ENCODE measurements at regions not wholly inside any gene's neighbourhood (a gene's known extent, or its start where the extent isn't known, plus 50 kb on each side); places are given as distances from the start of the nearest gene placed in this dataset.
A peak's percentile ranks its signal among the peaks of the same experiment; 100 is the strongest.

- no peaks in the 10 kb centered on the region for H3K27me3 Mint-ChIP-seq (ENCODE audit: low read depth)
- H3K4me3 Mint-ChIP-seq = no peak overlapping the region
- H3K4me1 Mint-ChIP-seq = peaks cover 7% of the 10 kb centered on the region
- no peaks in the 10 kb centered on the region for H3K36me3 Mint-ChIP-seq (ENCODE audit: low read depth)
- no peak for TF ChIP-seq CTCF (IDR thresholded peaks at IDR 0.05; ENCODE audit: unreplicated experiment in 3 of 3)
- no peak overlapping the region for H3K27ac Mint-ChIP-seq
- H3K9me3 Mint-ChIP-seq = no peaks in the 10 kb centered on the region
Observed at GRCh38 chr7:15906436-15906835, 220.0 kb upstream of the MEOX2 start.

DNA sequence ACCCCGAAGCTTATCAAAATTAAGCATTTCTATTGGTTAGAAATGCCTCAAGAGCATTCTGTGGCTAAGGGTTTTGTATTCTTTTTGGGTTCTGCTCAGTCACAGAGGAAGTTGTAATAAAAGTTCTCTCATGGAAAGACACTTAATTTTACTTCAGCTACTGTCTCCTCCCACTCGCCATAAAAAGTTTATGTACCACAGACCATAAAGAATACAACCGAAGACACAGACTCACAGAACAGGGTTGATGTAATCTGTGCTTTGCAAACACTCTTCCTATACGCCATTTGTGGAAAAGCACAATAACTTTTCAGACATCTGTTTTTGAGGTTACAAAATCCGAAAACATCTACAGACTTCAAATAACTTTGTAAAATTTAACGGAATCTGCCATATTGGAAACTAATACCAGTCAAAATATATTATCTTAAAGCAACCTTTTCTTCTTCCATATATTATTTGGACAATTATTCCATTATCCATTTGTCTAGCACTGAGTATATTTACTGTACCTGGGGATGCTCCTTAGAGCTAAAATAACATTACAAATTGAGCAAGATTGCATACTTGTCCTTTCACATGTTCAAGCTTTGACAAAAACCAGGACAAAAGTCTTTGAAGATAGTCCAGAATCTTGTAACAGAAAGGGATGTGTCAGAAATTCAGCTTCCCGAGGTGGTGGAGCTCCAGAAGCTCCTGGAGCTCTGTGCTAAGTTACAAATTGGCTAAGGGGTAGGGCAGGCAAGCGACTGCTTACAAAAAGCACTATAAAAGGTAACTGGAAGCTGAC is 219.0 kb upstream of the MEOX2 start:
- H3K36me3 Mint-ChIP-seq (ENCODE audit: low read depth) = no peaks in the 10 kb centered on the region
- H3K9me3 Mint-ChIP-seq = no peaks in the 10 kb centered on the region
- peaks cover 7% of the 10 kb centered on the region for H3K4me1 Mint-ChIP-seq
- H3K27me3 Mint-ChIP-seq (ENCODE audit: low read depth) = no peaks in the 10 kb centered on the region
- TF ChIP-seq CTCF (IDR thresholded peaks at IDR 0.05; ENCODE audit: unreplicated experiment in 3 of 3) = no peak
- no peak overlapping the region for H3K4me3 Mint-ChIP-seq
- H3K27ac Mint-ChIP-seq = peak overlapping the region in 1 of 3 experiments; percentile 11

DNA sequence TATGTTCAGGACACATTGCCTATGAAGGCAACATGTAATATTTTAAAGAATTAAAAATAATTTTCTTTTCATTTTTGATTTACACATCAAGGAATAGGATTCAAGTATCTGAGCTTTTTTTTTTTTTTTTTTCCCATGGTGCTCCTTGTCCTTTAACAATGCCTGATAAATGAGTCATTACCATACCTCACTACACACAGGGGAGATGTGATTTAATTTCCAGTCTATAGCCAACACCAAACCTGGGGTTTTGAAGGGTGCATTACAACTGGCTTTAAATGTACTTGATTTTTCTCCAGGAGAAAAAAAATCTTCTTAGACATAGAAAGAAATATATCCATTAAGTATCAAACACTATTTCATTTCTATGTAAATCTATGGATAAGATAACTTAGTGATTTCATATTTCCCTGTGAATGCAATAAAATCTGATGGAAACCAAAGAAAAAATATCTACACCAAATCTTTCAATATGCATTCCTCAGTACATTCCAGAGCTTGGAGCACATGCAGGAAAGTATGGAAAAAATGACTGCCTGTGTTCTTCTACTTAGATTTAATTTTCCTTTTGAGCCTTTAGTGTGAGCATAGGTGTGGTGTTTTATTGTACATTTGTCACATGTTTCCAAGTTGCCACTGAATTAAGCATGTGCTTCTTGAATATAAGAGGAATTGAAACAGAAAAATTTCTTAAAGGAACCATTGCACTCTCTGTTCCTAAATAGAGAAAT is 204.8 kb upstream of the MEOX2 start:
- Mint-ChIP-seq H3K36me3 (ENCODE audit: low read depth) (no peaks in the 10 kb centered on the region), H3K9me3 (peaks cover 8% of the 10 kb centered on the region), H3K27ac (peak overlapping the region in 1 of 3 experiments; percentile 12), H3K4me1 (no peaks in the 10 kb centered on the region), H3K4me3 (no peak overlapping the region), H3K27me3 (ENCODE audit: low read depth) (peaks cover 3% of the 10 kb centered on the region)
- TF ChIP-seq CTCF (IDR thresholded peaks at IDR 0.05; ENCODE audit: unreplicated experiment in 3 of 3) = no peak

GRCh38 chr7:15889507-15889906 is 203.0 kb upstream of the MEOX2 start:
- TF ChIP-seq CTCF (IDR thresholded peaks at IDR 0.05; ENCODE audit: unreplicated experiment in 3 of 3) = no peak
- no peaks in the 10 kb centered on the region for H3K36me3 Mint-ChIP-seq (ENCODE audit: low read depth)
- H3K4me1 Mint-ChIP-seq = no peaks in the 10 kb centered on the region
- H3K27me3 Mint-ChIP-seq (ENCODE audit: low read depth) = peaks cover 3% of the 10 kb centered on the region
- no peak overlapping the region for H3K27ac Mint-ChIP-seq
- peaks cover 4% of the 10 kb centered on the region for H3K9me3 Mint-ChIP-seq
- no peak overlapping the region for H3K4me3 Mint-ChIP-seq

DNA sequence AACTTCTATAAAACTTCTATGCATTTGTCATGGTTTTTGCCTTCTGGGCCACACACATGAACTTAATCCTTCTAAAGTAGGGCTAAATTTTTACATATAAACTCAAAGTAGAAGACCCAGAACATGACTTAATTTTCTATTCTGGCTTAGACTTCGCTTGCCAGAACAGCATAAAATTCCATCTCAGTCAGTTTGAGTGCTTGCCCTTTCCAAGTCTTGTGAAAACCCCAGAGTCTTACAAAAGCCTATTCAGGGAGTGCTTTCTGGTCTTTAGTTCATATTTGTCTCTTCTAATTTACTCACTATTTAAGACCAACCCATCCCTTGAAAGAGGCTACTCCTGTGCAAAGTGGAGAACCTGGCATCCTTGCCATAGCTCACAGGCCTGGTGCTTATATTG is 201.6 kb upstream of the MEOX2 start:
- no peak overlapping the region for H3K4me3 Mint-ChIP-seq
- no peaks in the 10 kb centered on the region for H3K9me3 Mint-ChIP-seq
- no peak overlapping the region for H3K27ac Mint-ChIP-seq
- peaks cover 3% of the 10 kb centered on the region for H3K27me3 Mint-ChIP-seq (ENCODE audit: low read depth)
- H3K4me1 Mint-ChIP-seq = no peaks in the 10 kb centered on the region
- H3K36me3 Mint-ChIP-seq (ENCODE audit: low read depth) = no peaks in the 10 kb centered on the region
- TF ChIP-seq CTCF (IDR thresholded peaks at IDR 0.05; ENCODE audit: unreplicated experiment in 3 of 3) = no peak

All from nephron (organoid).